ENCODE measurements at regions not wholly inside any gene's neighbourhood (a gene's known extent, or its start where the extent isn't known, plus 50 kb on each side); places are given as distances from the start of the nearest gene placed in this dataset.
"Not testable (repeated sequence)": the region's sequence is repeated elsewhere in the genome, so short reads cannot be mapped to it uniquely, and the experiment has no call there.

- no peaks in the 10 kb centered on the region for H3K9me3 ChIP-seq
- no peak for TF ChIP-seq CTCF (IDR thresholded peaks at IDR 0.05)
- intact Hi-C loops (cut with DNase I), result no loop called here
- H3K4me1 ChIP-seq, result no peaks in the 10 kb centered on the region
- H3K27ac ChIP-seq, result no peak overlapping the region
- no peak overlapping the region for H3K4me3 ChIP-seq
- no peak for DNase-seq (ENCODE audit: low spot score in 2 of 2)
- H3K27me3 ChIP-seq, result no peaks in the 10 kb centered on the region
- no peaks in the 10 kb centered on the region for H3K36me3 ChIP-seq
These were observed 85.0 kb upstream of the BEND4 start for GRCh38 chr4:42237451-42237850.

GRCh38 chr4:42248972-42249371, 96.5 kb upstream of the BEND4 start:
- Histone ChIP-seq H3K4me1 (no peaks in the 10 kb centered on the region), H3K9me3 (no peaks in the 10 kb centered on the region), H3K27ac (no peak overlapping the region), H3K36me3 (no peaks in the 10 kb centered on the region), H3K27me3 (no peaks in the 10 kb centered on the region), H3K4me3 (no peak overlapping the region)
- DNase-seq (ENCODE audit: low spot score in 2 of 2), result no peak
- no peak for TF ChIP-seq CTCF (IDR thresholded peaks at IDR 0.05)
- intact Hi-C loops (cut with DNase I), result no loop called here

- Histone ChIP-seq H3K4me1 (no peaks in the 10 kb centered on the region), H3K36me3 (no peaks in the 10 kb centered on the region), H3K9me3 (no peaks in the 10 kb centered on the region), H3K4me3 (no peak overlapping the region), H3K27me3 (no peaks in the 10 kb centered on the region), H3K27ac (no peak overlapping the region)
- DNase-seq (ENCODE audit: low spot score in 2 of 2), result no peak
- no peak for TF ChIP-seq CTCF (IDR thresholded peaks at IDR 0.05)
- intact Hi-C loops (cut with DNase I), result no loop called here
These were observed 99.9 kb upstream of the BEND4 start for GRCh38 chr4:42252315-42252714.

GRCh38 chr4:42257645-42258044, 105.2 kb upstream of the BEND4 start:
- DNase-seq (ENCODE audit: low spot score in 2 of 2); H3K4me1 ChIP-seq; intact Hi-C loops (cut with DNase I): not testable (repeated sequence)

GRCh38 chr4:42262701-42263490, 110.4 kb upstream of the BEND4 start:
- Histone ChIP-seq H3K4me3 (no peak overlapping the region), H3K9me3 (no peaks in the 10 kb centered on the region), H3K27ac (no peak overlapping the region), H3K36me3 (no peaks in the 10 kb centered on the region), H3K4me1 (no peaks in the 10 kb centered on the region), H3K27me3 (no peaks in the 10 kb centered on the region)
- intact Hi-C loops (cut with DNase I), result no loop called here
- no peak for TF ChIP-seq CTCF (IDR thresholded peaks at IDR 0.05)
- no peak for DNase-seq (ENCODE audit: low spot score in 2 of 2)

More at GRCh38 chr4:42257645-42258044, 105.2 kb upstream of the BEND4 start:
- not testable (repeated sequence) for H3K4me3 ChIP-seq, H3K27ac ChIP-seq, H3K9me3 ChIP-seq, H3K27me3 ChIP-seq, H3K36me3 ChIP-seq

GRCh38 chr4:42265782-42266602, 113.5 kb upstream of the BEND4 start:
- intact Hi-C loops (cut with DNase I), result no loop called here
- H3K9me3 ChIP-seq, result no peaks in the 10 kb centered on the region

More at GRCh38 chr4:42265782-42266602, 113.5 kb upstream of the BEND4 start:
- TF ChIP-seq CTCF (IDR thresholded peaks at IDR 0.05), result no peak
- Histone ChIP-seq H3K4me1 (no peaks in the 10 kb centered on the region), H3K27me3 (no peaks in the 10 kb centered on the region), H3K36me3 (no peaks in the 10 kb centered on the region), H3K27ac (no peak overlapping the region), H3K4me3 (no peak overlapping the region)
- no peak for DNase-seq (ENCODE audit: low spot score in 2 of 2)
